Neuronal stem cell (in vitro differentiated cells): ENCODE measurements at regions not wholly inside any gene's neighbourhood (a gene's known extent, or its start where the extent isn't known, plus 50 kb on each side); places are given as distances from the start of the nearest gene placed in this dataset.

Experiments used
- DNase-seq: peaks from one replicate; pipeline ENCODE4 v3.0.0-alpha.2; 2013; ENCODE audit warnings: low spot score
- H2AFZ ChIP-seq: one replicate; pipeline ENCODE4 v1.6.1; 2013; ENCODE audit warnings: mild to moderate bottlenecking, low read length, inconsistent platforms
- H2AK5ac ChIP-seq: 2 replicates; pipeline ENCODE4 v1.6.1; 2013; ENCODE audit warnings: low read depth, mild to moderate bottlenecking, inconsistent platforms, low read length, moderate library complexity, mixed read lengths
- H2BK120ac ChIP-seq: 2 replicates; pipeline ENCODE4 v1.6.1; 2013; ENCODE audit warnings: low read depth, mild to moderate bottlenecking, inconsistent platforms, low read length, moderate library complexity, mixed read lengths
- H2BK12ac ChIP-seq: one replicate; pipeline ENCODE4 v1.6.1; 2013; ENCODE audit warnings: low read length, inconsistent platforms
- H2BK15ac ChIP-seq: 2 replicates; pipeline ENCODE4 v1.6.1; 2013; ENCODE audit warnings: mild to moderate bottlenecking, low read length, inconsistent platforms, mixed read lengths
- H2BK5ac ChIP-seq: one replicate; pipeline ENCODE4 v1.6.1; 2013; ENCODE audit warnings: inconsistent platforms, mild to moderate bottlenecking, low read length, moderate library complexity
- H3K14ac ChIP-seq: one replicate; pipeline ENCODE4 v1.6.1; 2013; ENCODE audit warnings: low read length, inconsistent platforms
- H3K18ac ChIP-seq: 2 replicates; pipeline ENCODE4 v1.6.1; 2013; ENCODE audit warnings: low read length, inconsistent platforms
- H3K23ac ChIP-seq: 2 replicates; pipeline ENCODE4 v1.6.1; 2013; ENCODE audit warnings: low read depth, mild to moderate bottlenecking, mixed read lengths, low read length, inconsistent platforms; ENCODE audit not compliant: poor library complexity
- H3K27ac ChIP-seq: replicated peaks from 3 replicates; pipeline ENCODE4 v1.5.1; 2013; ENCODE audit warnings: low read length, inconsistent platforms
- H3K27me3 ChIP-seq, 3 experiments: 2 replicates each; pipeline ENCODE4 v1.6.1; 2013; ENCODE audit warnings: low read length in 3 of 3, mild to moderate bottlenecking in 2 of 3, inconsistent platforms in 1 of 3, low read depth in 1 of 3, mixed read lengths in 1 of 3, moderate library complexity in 1 of 3; ENCODE audit not compliant: control insufficient read depth in 3 of 3, insufficient read depth in 3 of 3
- H3K36me3 ChIP-seq, 2 donors: replicated peaks in 1 of 2; 2 replicates each; pipeline ENCODE4 v1.6.1; 2013; ENCODE audit warnings: low read length in 2 of 2; ENCODE audit not compliant: control insufficient read depth in 2 of 2, insufficient read depth in 2 of 2
- H3K4ac ChIP-seq: 2 replicates; pipeline ENCODE4 v1.6.1; 2013; ENCODE audit warnings: inconsistent platforms, mild to moderate bottlenecking, low read length, moderate library complexity
- H3K4me1 ChIP-seq, 2 donors: 1 replicate in 1 of 2; 2 replicates in 1 of 2; pipeline ENCODE4 v1.6.1; 2013; ENCODE audit warnings: low read length in 2 of 2, low read depth in 1 of 2; ENCODE audit not compliant: control insufficient read depth in 2 of 2, insufficient read depth in 1 of 2
- H3K4me2 ChIP-seq: one replicate; pipeline ENCODE4 v1.6.1; 2013; ENCODE audit warnings: mild to moderate bottlenecking, low read length, inconsistent platforms; ENCODE audit not compliant: insufficient read depth, poor library complexity, severe bottlenecking
- H3K4me3 ChIP-seq, 2 donors: 2 replicates each; pipeline ENCODE4 v1.5.1; 2013; ENCODE audit warnings: low read length in 2 of 2, mild to moderate bottlenecking in 2 of 2, inconsistent platforms in 1 of 2, moderate library complexity in 1 of 2
- H3K79me1 ChIP-seq: one replicate; pipeline ENCODE4 v1.6.1; 2013; ENCODE audit warnings: low read depth, mild to moderate bottlenecking, inconsistent platforms, low read length, moderate library complexity
- H3K9ac ChIP-seq: one replicate; pipeline ENCODE4 v1.6.1; 2013; ENCODE audit warnings: mild to moderate bottlenecking, low read depth, low read length, inconsistent platforms; ENCODE audit not compliant: poor library complexity
- H3K9me3 ChIP-seq, 2 donors: replicated peaks in 1 of 2; 2 replicates each; pipeline versions ENCODE3 to v1.6.1; 2013; ENCODE audit warnings: low read length in 2 of 2, mild to moderate bottlenecking in 2 of 2, inconsistent platforms in 1 of 2, low read depth in 1 of 2, mixed read lengths in 1 of 2, moderate library complexity in 1 of 2; ENCODE audit not compliant: control insufficient read depth in 2 of 2, insufficient read depth in 1 of 2
- H4K8ac ChIP-seq: one replicate; pipeline ENCODE4 v1.6.1; 2013; ENCODE audit warnings: low read depth, mild to moderate bottlenecking, inconsistent platforms, low read length, moderate library complexity
- H4K91ac ChIP-seq: one replicate; pipeline ENCODE4 v1.6.1; 2013; ENCODE audit warnings: low read length, low read depth, mild to moderate bottlenecking, inconsistent platforms; ENCODE audit not compliant: poor library complexity
- WGBS, 2 donors: extraction: QIAGEN DNeasy Blood & Tissue Kit; methylation state at CpG; one replicate each; pipeline ENCODE4 v1.1.7; 2013; ENCODE audit warnings: missing lambda C conversion rate in 2 of 2, mixed read lengths in 1 of 2; ENCODE audit not compliant: insufficient read length in 2 of 2, insufficient replicate concordance in 1 of 2; ENCODE audit errors: extremely low coverage in 2 of 2; 5-methylcytosine and 5-hydroxymethylcytosine counted together

DNA sequence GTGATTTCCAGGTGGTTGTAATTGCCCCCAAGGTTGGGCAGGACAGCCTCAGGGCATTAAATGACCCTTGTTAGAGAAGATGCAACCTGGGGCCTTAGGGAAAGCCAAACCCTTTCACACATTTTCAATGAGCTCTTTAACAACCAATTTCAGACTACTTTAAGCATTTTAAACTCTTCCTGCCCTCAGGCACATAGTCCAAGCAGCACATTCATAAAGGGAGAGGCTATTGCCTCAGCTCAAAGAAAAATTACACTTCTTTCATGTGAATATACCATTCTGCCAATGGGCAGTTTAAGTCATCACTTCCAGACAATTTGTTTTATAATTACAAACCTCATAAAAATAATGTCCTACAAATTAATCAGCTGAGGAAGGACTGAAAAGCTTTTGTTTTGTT lies 544.5 kb downstream of the NPIPA7 start:
- H3K79me1 ChIP-seq = no peaks in the 10 kb centered on the region
- H3K4me1 ChIP-seq = no peaks in the 10 kb centered on the region
- H4K8ac ChIP-seq = no peak overlapping the region
- no peak overlapping the region for H2BK15ac ChIP-seq
- H2BK120ac ChIP-seq = no peak overlapping the region
- no peak overlapping the region for H3K18ac ChIP-seq
- peaks cover 0 to 5% (median 0%) of the 10 kb centered on the region in 3 experiments for H3K27me3 ChIP-seq
- H3K27ac ChIP-seq = no peak overlapping the region
- H3K9ac ChIP-seq = no peak overlapping the region
- H3K4me3 ChIP-seq = no peak overlapping the region
- H3K4me2 ChIP-seq = no peak overlapping the region
- H2BK12ac ChIP-seq = no peak overlapping the region
- H3K9me3 ChIP-seq = no peaks in the 10 kb centered on the region
- H2AFZ ChIP-seq = no peak overlapping the region
- no peaks in the 10 kb centered on the region for H3K36me3 ChIP-seq
- DNase-seq = no peak
- H3K4ac ChIP-seq = no peak overlapping the region
- no peak overlapping the region for H4K91ac ChIP-seq
- no peak overlapping the region for H3K14ac ChIP-seq
- no peak overlapping the region for H3K23ac ChIP-seq
- no peak overlapping the region for H2AK5ac ChIP-seq
- no peak overlapping the region for H2BK5ac ChIP-seq

DNA sequence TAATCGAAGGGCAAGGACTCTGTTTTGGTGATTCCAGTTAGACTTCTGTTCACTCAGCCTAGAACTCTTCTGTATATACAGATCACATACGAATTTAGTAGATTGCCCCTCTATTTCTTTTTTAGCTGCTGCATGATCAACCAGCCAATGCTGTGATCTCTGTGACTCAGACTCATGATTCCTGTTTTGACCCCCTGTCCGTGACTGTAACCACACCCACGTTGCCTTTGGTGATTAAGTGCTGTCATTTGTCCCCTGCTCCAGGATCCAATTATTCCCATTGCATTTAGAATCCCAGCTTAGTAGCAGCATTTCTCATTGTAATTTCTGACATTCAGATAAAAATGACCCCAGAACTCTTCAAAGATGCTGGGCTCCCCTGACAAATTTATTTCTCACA lies 545.7 kb downstream of the NPIPA7 start:
- H3K9ac ChIP-seq = no peak overlapping the region
- no CpG with 5 or more reads among the region's 4 CpGs for WGBS, 2 donors

DNA sequence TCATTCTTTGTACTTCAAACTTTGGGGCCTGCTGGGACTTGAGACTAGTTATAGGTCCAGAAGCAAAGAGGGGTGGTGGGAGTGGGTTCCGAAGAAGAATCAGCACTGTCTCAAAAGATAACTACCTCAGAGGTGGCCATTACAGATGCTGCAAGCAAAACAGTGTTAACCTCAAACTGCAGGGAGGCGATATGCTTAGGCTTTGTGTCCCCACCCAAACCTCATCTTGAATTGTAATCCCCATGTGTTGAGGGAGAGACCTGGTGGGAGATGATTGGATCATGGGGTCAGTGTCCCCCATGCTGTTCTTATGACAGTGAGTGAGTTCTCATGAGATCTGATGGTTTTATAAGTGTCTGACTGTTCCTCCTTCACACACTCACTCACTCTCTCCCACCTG lies 545.3 kb downstream of the XYLT1 start:
- no peak overlapping the region for H2BK5ac ChIP-seq
- DNase-seq = no peak
- H3K27ac ChIP-seq = no peak overlapping the region
- H3K4me2 ChIP-seq = no peak overlapping the region
- no peaks in the 10 kb centered on the region for H3K79me1 ChIP-seq
- H3K4ac ChIP-seq = no peak overlapping the region
- H3K18ac ChIP-seq = no peak overlapping the region
- no peak overlapping the region for H2AK5ac ChIP-seq
- WGBS, 2 donors = no CpG with 5 or more reads among the region's 2 CpGs
- no peak overlapping the region for H3K9ac ChIP-seq
- no peak overlapping the region for H4K91ac ChIP-seq
- H3K4me1 ChIP-seq = no peaks in the 10 kb centered on the region
- H3K36me3 ChIP-seq = no peaks in the 10 kb centered on the region
- no peak overlapping the region for H4K8ac ChIP-seq
- H2BK15ac ChIP-seq = no peak overlapping the region
- H3K14ac ChIP-seq = no peak overlapping the region
- H3K23ac ChIP-seq = no peak overlapping the region
- no peaks in the 10 kb centered on the region for H3K9me3 ChIP-seq
- peaks cover 0 to 5% (median 0%) of the 10 kb centered on the region in 3 experiments for H3K27me3 ChIP-seq
- no peak overlapping the region for H2BK12ac ChIP-seq
- H3K4me3 ChIP-seq = no peak overlapping the region
- no peak overlapping the region for H2BK120ac ChIP-seq
- H2AFZ ChIP-seq = no peak overlapping the region

More for the DNA sequence above, 545.7 kb downstream of the NPIPA7 start:
- H2BK5ac ChIP-seq = no peak overlapping the region
- no peak overlapping the region for H3K4me3 ChIP-seq
- H3K27ac ChIP-seq = no peak overlapping the region
- peaks cover 0 to 5% (median 0%) of the 10 kb centered on the region in 3 experiments for H3K27me3 ChIP-seq
- no peak overlapping the region for H2AK5ac ChIP-seq
- H2BK15ac ChIP-seq = no peak overlapping the region
- no peaks in the 10 kb centered on the region for H3K9me3 ChIP-seq
- H2BK120ac ChIP-seq = no peak overlapping the region
- no peak overlapping the region for H3K18ac ChIP-seq
- no peak overlapping the region for H3K23ac ChIP-seq
- no peak overlapping the region for H4K8ac ChIP-seq
- no peaks in the 10 kb centered on the region for H3K36me3 ChIP-seq
- no peak overlapping the region for H3K4me2 ChIP-seq
- no peak overlapping the region for H4K91ac ChIP-seq
- no peak overlapping the region for H3K4ac ChIP-seq
- no peak for DNase-seq
- H2AFZ ChIP-seq = no peak overlapping the region
- no peaks in the 10 kb centered on the region for H3K79me1 ChIP-seq
- H3K4me1 ChIP-seq = no peaks in the 10 kb centered on the region
- no peak overlapping the region for H3K14ac ChIP-seq
- no peak overlapping the region for H2BK12ac ChIP-seq

DNA sequence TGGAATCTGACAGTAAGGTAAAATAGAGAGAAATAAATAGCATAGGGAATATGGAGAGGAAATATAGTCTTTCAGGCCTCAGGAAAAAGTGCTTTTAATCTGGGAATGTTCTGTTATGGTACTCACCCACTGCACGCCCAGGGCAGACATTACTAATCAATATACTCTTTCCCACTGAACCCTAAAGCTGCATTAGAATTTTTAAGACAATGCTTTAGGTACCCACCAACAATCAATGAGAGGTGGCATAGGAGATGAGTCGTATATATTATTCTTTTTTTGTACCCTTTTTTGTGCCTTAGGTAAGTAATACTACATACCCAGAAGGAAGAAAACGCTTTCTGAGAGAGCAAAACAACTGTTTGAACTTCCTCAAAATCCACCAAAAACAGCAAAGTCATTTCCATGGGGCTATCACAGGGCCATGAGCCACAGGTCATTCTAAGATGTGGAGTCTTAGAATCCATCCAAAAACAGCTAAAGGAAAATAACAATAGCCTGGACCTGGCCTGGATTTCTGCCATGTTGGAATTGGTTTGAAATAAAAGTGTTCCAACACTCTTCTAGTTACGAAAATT lies 542.1 kb downstream of the XYLT1 start:
- no peak for DNase-seq
- Histone ChIP-seq H3K4me1 (no peaks in the 10 kb centered on the region), H2AFZ (no peak overlapping the region), H3K4me3 (no peak overlapping the region), H3K4me2 (no peak overlapping the region), H2BK5ac (no peak overlapping the region), H2BK120ac (no peak overlapping the region), H2BK12ac (no peak overlapping the region), H3K9me3 (no peaks in the 10 kb centered on the region), H3K4ac (no peak overlapping the region), H3K27ac (no peak overlapping the region), H3K14ac (no peak overlapping the region), H2BK15ac (no peak overlapping the region), H3K18ac (no peak overlapping the region), H3K27me3 (peaks cover 0 to 5% (median 0%) of the 10 kb centered on the region in 3 experiments), H3K23ac (no peak overlapping the region), H4K8ac (no peak overlapping the region), H3K79me1 (no peaks in the 10 kb centered on the region), H3K36me3 (no peaks in the 10 kb centered on the region), H3K9ac (no peak overlapping the region), H4K91ac (no peak overlapping the region), H2AK5ac (no peak overlapping the region)
- no CpG with 5 or more reads among the region's 4 CpGs for WGBS, 2 donors
